Midbrain (tissue), 1 donor: ENCODE measurements at regions not wholly inside any gene's neighbourhood (a gene's known extent, or its start where the extent isn't known, plus 50 kb on each side); places are given as distances from the start of the nearest gene placed in this dataset.

Source experiments
- DNase-seq: peaks from one replicate; lab custom pipeline; 2025; lab: John Stamatoyannopoulos, UW

DNA sequence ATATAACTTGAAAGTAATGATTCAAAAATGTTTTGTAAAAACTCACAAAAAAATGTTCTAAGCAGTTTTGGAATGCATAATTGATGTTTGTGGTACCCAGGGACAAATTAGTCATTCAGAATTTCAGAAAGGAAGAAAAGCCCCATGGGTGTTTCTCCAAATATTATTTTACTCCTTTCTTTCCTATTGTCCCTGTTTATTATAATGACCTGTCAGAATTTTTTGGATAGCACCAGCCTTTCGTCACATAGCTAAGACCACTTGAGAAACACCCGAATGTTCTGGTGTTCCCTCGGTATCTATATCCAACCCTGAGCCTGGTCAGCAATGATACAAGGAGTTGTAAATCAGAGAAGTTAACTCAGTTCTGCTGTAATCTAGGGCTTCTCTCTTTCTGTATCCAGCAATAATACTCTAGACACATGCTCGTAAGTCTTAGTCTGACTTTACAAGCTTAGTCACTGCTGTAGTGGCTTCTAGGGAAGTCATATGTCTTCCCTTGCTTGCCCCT lies 64.8 kb upstream of the MEOX2 start:
- no peak for DNase-seq

DNA sequence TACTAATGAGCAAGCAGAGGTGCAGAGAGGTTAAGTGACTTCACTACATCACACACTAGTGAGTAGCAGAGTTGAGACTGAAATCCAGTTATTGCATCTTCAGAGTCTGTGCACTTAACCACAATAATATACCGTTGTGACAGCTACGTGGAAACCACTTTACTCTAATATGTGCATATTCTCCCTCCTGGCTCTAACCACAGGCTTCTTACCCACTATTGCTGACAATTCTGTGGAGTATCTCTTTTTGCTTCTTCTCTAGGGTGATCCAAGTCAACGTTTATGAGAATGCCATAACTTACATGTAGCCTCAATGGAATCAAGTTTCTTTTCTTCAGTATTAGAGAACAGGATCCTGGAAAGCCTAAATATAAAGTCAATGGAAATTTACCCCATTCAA lies 64.2 kb upstream of the MEOX2 start:
- DNase-seq = no peak

DNA sequence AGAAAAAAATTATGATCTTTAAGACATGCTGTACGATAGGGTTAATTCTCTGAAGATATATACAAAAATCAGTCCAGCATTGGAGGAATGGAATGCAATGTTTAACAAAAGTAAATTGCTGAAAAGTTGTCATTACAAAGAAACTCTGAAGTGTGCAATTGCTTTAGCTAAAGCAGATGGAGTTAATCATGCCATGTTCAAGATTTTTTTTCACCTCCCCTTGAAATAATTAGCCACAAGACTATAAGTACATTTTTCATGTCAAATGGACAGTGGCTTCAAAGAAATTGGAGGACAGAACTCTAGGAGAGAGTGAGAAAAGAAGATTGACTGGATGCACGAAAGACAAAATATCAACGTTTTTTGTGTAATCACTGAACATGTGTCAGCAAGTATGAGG lies 63.1 kb upstream of the MEOX2 start:
- DNase-seq = no peak

DNA sequence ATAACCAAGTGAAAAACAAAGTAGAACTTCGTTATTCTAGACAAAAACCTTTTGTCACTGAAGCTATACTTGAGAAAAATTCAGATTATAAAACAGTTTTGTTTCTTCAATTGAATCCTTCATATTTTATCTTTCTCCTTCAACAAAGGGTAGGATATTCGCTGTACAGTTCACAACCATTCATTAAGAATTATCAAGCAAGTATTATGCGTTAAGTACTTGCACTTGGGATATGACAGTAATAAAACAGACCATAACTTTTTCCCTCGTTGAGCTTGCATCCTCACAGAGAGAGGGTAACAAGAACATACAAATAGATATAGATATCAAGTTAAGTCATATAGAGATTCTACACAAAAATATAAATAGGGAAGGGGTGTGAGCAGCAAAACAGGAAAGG lies 61.2 kb upstream of the MEOX2 start:
- no peak for DNase-seq

GRCh38 chr7:15747301-15747700 lies 60.8 kb upstream of the MEOX2 start:
- DNase-seq = no peak

DNA sequence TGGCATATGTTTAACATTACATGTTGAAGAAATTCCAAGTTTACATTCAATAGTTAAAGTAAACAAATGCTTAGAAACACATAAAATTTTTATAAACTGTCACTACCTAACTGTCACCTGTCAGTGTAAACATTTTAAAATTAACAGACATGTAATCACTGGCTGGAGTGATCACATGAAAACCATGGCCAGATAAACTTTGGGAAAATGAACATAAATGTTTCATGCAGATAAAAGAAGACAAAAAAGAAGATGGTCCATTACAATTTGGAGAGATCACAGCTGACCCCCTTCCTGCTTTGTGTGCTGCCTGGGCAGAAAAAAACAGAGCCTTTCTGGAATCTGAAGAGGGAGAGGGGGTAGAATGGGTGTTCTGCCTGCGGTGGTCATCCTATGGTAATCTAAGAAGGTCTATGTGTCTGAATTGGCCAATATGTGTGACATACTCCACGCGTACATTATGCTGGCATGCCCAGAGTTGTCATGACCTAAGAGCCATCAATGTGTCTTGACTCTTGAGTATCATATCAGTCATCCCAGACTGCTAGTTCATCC lies 57.5 kb upstream of the MEOX2 start:
- no peak for DNase-seq

GRCh38 chr7:15737601-15738000 lies 51.1 kb upstream of the MEOX2 start:
- DNase-seq = no peak
